ENCODE measurements at regions not wholly inside any gene's neighbourhood (a gene's known extent, or its start where the extent isn't known, plus 50 kb on each side); places are given as distances from the start of the nearest gene placed in this dataset.

- CTCF ChIA-PET = interaction anchor here (0.9 kb wide), 1 partner anchor 8 kb away, joined by 3 read pairs; no protein-coding TSS in a partner anchor
These were observed 126.7 kb downstream of the MACROH2A1 start for GRCh38 chr5:135272311-135272805.

More at GRCh38 chr5:135272311-135272805, 126.7 kb downstream of the MACROH2A1 start:
- no peak overlapping the region for H3K27ac ChIP-seq (ENCODE audit: low read depth in 2 of 2, low read length in 1 of 2)
- no peaks in the 10 kb centered on the region for H3K9me2 ChIP-seq
- H4K20me1 ChIP-seq (ENCODE audit: insufficient read depth) = no peaks in the 10 kb centered on the region
- 90% methylated on average over 7 of the region's 11 CpGs for WGBS (ENCODE audit: low lambda C conversion rate)
- no peak overlapping the region for H2AFZ ChIP-seq (ENCODE audit: low read depth)
- DNase-seq = no peak
- no peaks in the 10 kb centered on the region for H3F3A ChIP-seq (replicated peaks; ENCODE audit: insufficient read depth)
- TF ChIP-seq POLR2AphosphoS5 (IDR thresholded peaks at IDR 0.05; ENCODE audit: low read depth, low read length) = no peak
- TF ChIP-seq NFIC (IDR thresholded peaks at IDR 0.05; ENCODE audit: borderline replicate concordance) = no peak
- no peak for TF ChIP-seq MEF2A (IDR thresholded peaks at IDR 0.05; ENCODE audit: borderline replicate concordance, low read depth)
- TF ChIP-seq CHD2 (IDR thresholded peaks at IDR 0.05; ENCODE audit: low read length, partially characterized antibody) = no peak
- no peak for TF ChIP-seq RXRA (IDR thresholded peaks at IDR 0.05; ENCODE audit: borderline replicate concordance, low read depth)
- no peak for TF ChIP-seq ZBTB33 (IDR thresholded peaks at IDR 0.05; ENCODE audit: borderline replicate concordance, low read depth)
- TF ChIP-seq TCF12 (IDR thresholded peaks at IDR 0.05) = no peak
- no peak for TF ChIP-seq ELF1 (IDR thresholded peaks at IDR 0.05)
- TF ChIP-seq USF2 (IDR thresholded peaks at IDR 0.05; ENCODE audit: borderline replicate concordance, low read depth, low read length) = no peak
- TF ChIP-seq RCOR1 (IDR thresholded peaks at IDR 0.05; ENCODE audit: low read length) = no peak
- no peak for TF ChIP-seq MAX (IDR thresholded peaks at IDR 0.05; ENCODE audit: low read depth)
- TF ChIP-seq FOXJ3 (CRISPR knock-in tag; IDR thresholded peaks at IDR 0.05) = no peak
- TF ChIP-seq CTCF (IDR thresholded peaks at IDR 0.05) = no peak
- TF ChIP-seq PBX3 (IDR thresholded peaks at IDR 0.05) = no peak
- TF ChIP-seq JUND (IDR thresholded peaks at IDR 0.05) = no peak
- TF ChIP-seq EZH2phosphoT487 (IDR thresholded peaks at IDR 0.05; ENCODE audit: borderline replicate concordance, low read depth) = no peak
- no peak for TF ChIP-seq TEAD4 (IDR thresholded peaks at IDR 0.05; ENCODE audit: borderline replicate concordance, insufficient read depth)
- H3K9me3 ChIP-seq = no peaks in the 10 kb centered on the region
- H3K27me3 ChIP-seq (ENCODE audit: insufficient read depth) = no peaks in the 10 kb centered on the region
- H3K36me3 ChIP-seq (replicated peaks in 1 of 2; ENCODE audit: control insufficient read depth in 1 of 2, insufficient read depth in 2 of 2, low read length in 1 of 2) = no peaks in the 10 kb centered on the region
- no peak overlapping the region for H3K4me3 ChIP-seq (ENCODE audit: low read depth in 2 of 2, low read length in 1 of 2)
- H3K9ac ChIP-seq = no peak overlapping the region
- no peaks in the 10 kb centered on the region for H3K79me2 ChIP-seq (ENCODE audit: insufficient read depth)
- POLR2A ChIA-PET = no interaction called here
- H3K4me1 ChIP-seq (ENCODE audit: control insufficient read depth in 1 of 2, insufficient read depth in 2 of 2, low read depth in 1 of 2, low read length in 1 of 2) = peaks cover 2 to 16% of the 10 kb centered on the region in 2 experiments; a peak in 3 of 4 replicates
- no peak overlapping the region for H3K4me2 ChIP-seq
